ENCODE measurements at regions not wholly inside any gene's neighbourhood (a gene's known extent, or its start where the extent isn't known, plus 50 kb on each side); places are given as distances from the start of the nearest gene placed in this dataset.

- TF ChIP-seq CHD2 (IDR thresholded peaks at IDR 0.05; ENCODE audit: low read length, partially characterized antibody) (no peak), CTCF (IDR thresholded peaks at IDR 0.05) (no peak), POLR2A (IDR thresholded peaks at IDR 0.05; ENCODE audit: low read length) (no peak), PHF8 (IDR thresholded peaks at IDR 0.05; ENCODE audit: borderline replicate concordance, low read depth) (no peak)
Observed at GRCh38 chr10:10872764-10873163, 144.9 kb upstream of the CELF2 start.
